ENCODE measurements at regions not wholly inside any gene's neighbourhood (a gene's known extent, or its start where the extent isn't known, plus 50 kb on each side); places are given as distances from the start of the nearest gene placed in this dataset.

DNA sequence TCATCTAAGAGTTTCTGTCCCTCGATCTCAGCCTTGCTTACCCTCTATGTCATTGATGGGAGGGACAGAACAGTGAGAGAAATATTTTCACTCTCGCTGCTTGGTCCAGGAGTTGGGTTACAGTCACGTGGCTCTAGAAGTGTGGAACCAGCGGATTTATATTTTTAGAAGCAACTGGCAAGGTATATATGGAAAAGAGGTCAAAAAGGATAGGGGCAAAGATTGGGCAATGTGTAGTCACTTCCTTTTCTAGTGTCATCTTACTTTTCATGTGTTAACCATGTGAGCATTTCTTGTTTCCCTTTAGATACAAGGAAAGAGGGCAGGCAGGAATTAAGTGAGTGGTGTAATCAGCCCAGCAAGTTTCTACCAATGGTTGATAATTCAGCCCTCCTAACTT, 111.5 kb upstream of the ZNF366 start:
- ATAC-seq, result no peak

DNA sequence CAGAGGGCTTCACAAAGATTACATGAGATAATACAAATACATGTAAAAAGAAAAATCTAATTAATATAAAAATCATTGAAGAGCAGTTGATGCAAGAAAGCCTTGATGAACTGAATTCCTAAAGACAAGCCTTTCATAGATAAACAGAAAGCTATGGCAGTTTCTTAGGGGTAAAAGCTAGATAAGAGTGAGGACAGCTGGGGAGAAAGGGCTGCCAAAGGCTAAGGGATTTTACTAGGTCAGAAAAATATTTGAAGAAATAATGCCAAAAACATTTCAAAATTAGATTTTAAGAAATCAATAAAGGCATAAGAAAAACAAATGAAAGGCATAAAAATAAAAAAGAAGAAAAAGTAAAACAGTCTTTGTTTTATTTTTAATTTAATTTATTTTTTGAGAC, 107.9 kb upstream of the ZNF366 start:
- ATAC-seq, result no peak

DNA sequence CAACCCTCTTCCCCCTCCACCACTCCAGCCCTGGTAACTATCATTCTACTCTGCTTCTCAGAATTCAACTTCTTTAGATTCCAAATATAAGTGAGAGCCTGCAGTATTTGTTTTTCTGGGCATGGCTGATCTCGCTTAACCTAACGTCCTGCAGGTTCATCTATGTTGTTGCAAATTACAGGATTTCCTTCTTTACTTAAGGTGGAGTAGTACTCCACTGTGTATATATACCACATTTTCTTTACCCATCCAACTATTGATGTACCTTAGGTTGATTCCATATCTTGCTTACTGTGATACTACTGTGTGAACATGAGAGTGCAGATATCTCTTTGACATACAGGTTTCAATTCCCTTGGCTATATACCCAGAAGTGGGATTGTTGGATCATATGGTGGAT, 106.3 kb upstream of the ZNF366 start:
- ATAC-seq, result no peak

DNA sequence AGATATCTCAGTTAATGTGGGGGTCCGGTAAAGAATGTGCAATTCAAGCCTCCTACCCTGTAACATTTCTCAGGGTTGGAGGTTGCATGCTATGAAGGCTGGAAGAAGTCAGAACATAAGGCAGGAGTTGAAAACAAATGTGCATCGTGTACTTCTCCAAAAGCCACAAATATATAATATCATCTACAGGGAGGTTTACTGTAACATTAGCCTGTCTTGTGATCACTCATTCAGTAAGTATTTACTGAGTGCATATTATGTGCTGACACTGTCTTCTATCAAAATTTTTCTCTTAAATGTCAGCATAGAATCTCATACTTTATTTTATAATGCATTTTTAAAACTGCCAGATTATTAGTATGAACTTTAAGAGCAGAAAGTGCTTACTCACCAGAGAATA, 105.6 kb upstream of the ZNF366 start:
- ATAC-seq, result no peak

DNA sequence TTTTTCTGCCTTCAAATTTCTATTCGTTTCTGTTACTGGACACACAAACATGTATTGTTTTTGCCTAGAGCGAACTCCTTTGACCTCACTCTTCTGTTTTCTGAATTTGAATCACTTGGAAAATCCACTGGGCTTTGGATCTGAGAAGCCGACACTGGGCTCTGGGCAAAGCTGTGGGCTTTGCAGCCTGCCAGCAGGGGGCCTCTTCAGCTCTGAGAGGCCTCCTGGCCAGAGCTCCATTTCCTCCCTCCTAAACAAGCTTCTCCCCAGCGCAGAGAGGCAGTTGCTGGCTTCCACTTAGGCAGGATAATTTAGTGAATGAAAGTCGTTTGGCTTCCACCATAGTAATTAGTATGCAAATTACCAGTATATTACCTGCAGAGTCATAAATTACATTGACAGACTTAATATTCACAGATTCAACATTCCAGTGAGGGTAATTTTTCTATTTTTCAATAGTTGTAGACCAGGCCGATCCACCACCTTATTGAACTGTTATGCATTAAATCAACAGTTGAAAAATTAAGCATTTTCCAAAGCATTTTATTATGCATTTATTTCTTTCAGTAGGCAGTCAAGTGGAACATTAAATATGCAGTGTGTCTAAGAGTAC, 104.0 kb upstream of the ZNF366 start:
- peak; percentile 88 for ATAC-seq

DNA sequence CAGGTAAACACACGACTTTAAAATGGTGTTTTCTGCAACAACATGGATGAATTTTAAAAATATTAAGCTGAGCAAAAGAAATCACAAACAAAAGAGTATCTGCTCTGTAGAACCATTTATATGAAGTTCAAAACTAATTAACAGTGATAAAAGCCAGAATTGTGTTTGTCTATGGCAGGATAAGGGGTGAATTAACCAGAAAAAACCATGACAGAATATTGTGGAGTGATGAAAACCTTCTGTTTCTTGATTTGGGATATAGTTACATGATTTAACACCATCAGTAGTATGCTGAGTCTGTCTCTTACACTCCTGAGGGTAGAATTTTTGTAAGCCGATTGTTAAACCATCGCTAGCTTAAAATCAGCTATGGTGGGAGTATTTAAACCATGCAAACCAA, 101.7 kb upstream of the ZNF366 start:
- no peak for ATAC-seq

DNA sequence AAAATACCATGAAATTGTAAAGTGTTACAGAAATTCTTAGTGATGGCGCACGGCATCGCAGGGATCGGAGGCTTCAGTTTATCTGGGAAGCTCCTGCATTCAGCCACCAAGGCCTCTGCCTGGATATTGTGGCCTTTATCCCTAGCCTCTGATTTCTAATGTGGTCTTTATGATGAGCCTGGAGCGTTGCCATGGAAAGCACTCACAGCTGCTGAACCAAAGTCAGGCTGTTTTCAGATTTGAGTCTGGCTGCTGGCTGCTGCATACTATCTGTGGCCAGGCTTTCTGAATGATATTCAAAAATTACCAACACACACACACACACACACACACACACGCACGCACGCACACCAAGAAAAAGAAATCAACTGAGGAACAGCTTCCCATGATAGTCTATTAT, 101.1 kb upstream of the ZNF366 start:
- ATAC-seq, result no peak

DNA sequence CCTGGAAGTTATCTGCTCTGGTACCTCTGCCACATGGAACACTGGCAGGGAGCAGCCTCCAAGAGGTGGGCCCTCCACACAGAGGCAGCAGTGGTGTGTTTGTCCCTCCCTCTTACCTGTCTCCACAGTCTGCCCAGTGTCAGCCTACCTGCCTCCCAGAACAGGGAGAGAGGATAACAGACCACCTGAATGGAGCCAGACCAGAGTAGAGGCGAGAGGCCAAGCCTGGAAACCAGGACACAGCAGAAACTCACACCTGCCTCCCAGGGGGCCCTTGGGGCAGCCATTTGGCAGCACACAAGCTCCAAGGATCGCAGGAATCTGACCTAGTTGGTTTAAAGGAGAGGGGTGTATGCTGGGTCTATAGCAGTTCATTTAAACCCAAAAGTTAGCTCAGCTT, 100.2 kb upstream of the ZNF366 start:
- ATAC-seq, result no peak

DNA sequence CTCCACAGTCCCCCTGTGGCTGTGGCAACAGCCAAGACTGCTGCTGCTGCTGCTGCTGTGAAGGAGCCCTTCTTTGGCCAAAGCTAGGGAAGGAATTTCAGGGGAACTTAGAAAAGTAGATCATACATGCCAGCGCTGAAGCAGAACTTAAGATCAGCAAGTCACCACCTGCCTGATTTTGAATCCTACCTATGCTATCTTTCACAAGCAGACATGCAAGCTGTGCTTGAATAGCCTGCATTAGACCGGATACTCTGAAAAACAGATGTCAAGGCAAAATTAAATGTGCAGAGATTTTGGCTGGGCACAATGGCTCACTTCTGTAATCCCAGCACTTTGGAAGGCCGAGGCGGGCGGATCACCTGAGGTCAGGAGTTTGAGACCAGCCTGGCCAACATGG, 99.3 kb upstream of the ZNF366 start:
- no peak for ATAC-seq

DNA sequence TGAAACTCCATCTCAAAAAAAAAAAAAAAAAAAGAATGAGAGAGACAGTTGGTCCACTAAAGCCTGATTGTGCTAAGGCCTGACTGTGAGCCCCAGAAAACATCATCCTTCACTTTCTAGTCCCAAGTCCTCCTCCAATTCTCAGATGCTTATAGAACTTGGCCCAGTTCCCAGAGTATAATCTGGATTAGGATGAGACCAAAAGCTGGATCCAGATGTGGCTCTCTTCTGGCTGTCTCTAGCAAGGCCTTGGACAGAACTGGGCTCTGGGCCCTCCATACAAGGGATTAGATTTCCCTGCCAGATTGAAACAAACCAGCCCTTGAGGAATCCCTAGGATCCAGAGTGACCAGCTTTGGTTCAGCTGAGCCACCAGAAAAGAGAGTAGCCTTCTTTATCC, 98.4 kb upstream of the ZNF366 start:
- ATAC-seq, result no peak

DNA sequence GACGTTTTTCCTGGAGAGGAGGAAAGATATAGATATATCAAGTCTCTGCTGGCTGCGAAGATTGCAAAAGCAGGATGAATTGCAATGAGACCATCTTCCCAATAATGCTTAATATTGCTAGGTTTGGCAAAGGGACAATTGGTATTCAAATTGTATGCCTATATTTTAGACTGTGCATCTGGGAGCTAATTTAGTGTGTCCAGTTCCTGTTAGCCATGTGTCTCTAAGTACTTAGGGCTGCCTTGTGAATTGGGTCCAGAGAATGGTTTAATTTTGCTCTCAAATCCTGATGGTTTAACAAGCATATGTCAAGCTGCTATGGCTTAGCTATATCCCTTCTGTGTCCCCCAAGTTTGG, 97.6 kb upstream of the ZNF366 start:
- no peak for ATAC-seq

DNA sequence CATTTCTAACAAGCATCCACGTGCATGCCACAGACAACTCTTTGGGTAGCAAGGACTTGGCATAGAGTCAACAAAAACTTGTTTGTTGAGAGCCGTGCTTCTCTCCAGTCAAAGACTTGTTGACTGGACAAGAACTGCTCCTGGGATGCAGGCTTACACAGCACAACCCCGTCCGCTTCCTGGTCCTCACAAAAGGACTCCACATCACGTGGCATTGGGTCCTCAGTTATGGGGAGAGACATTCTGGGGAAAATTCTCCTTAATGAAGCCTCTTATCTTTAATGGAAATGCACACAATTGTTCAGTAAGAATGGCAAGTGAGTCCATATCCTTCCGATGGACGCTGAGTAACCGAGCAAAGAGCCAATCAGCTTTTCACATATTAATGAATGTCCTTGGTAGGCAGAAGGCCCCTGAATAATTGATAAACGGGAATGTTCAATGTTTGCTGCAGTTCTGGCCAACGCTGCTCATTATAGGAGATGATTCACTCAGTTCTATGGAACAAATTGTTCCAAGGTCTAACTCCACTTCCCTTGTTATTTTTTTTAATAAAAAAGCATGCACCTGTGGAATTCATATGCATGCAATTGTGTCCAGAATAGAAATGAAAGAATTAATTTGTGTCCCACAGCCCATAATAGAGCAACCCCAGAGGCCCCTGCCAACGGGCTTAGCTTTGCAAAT, 97.0 kb upstream of the ZNF366 start:
- ATAC-seq, result peak; percentile 20

DNA sequence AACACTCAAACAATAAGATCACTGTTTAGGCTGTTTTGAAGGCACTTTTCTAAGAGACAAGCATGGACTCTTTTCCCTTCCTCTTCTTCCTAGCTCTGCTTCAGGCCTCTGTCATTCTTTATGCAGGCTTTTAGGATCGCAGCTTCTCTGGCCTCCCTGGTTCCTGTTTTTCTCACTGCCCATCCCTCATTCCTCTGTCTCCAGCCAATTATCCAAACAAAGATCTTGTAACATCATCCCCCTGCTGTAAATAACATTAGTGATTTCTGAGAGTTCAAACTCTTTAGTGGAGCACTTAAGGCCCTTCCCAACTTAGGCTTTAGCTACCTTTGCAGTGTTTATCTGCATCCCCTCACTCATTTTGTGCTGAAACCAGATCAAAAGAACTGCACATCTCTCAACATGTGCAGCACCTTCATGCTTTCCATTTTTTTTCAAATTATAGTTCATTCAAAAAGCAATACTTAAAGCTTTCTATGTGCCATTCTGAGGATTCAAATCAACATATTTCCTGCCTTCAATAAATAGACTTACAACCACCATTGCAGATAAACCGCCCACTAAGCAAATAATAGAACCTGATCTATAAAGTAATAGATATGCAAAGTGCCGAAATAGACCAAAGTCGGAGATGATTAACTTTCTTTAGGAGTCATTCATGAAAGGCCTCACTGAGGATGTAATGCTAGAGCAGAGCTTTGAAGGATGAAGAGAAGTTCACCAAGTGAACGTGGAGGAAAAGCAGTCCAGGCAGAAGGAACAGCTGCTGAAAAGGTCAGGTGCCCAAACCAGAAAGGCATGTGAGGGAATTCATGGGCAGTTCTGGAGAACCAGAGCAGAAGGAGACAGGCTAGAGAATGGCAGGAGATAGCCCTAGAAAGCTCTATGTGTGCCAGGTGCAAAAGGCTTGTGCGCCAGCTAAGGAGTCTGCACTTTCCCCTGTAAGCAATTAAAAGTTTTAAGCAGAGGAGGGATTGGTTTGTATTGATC, 95.8 kb upstream of the ZNF366 start:
- ATAC-seq, result no peak

DNA sequence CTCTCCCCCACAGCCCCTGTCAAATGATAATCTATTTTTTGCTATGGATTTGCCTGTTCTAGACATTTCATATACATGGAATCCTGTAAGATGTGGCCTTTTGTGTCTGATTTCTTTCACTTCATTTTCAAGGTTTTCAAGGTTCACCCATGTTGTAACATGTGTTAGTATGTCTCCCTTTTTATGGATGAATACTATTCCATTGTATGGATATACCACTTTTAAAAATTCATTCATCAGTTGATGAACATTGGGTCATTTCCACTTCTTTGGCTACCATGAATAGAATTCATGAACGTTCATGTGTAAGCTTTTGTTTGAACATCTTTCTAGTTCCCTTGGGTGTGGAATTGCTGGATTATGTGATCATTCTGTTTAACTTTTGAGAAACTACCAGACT, 94.7 kb upstream of the ZNF366 start:
- ATAC-seq, result no peak

DNA sequence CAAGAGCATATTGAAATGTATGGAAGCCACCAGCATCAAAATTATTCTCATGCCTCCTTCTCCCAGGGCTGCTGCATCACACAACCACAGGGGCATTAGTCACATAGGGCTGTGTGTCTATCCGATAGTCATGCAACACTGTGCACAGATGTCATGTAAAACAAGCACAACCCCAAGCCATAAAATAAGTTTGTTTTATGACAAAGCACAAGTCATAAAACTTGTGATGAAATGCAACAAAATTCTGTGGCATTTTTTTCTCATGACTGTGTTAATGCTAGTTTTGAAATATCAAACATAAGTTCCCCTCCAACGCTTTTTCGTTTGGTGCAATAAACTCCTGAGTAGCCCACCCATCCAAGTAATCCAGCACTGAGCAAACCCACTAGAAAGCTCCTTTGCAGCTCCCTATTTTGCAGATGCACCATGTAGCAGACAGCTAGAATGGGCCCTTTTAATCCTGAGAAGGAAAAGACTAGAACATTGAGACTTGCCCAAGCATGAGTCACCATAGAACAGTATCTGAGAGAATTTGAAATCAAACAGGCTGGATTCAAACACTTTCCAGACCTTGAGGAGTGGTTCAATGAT, 93.3 kb upstream of the ZNF366 start:
- ATAC-seq, result peak; percentile 66

DNA sequence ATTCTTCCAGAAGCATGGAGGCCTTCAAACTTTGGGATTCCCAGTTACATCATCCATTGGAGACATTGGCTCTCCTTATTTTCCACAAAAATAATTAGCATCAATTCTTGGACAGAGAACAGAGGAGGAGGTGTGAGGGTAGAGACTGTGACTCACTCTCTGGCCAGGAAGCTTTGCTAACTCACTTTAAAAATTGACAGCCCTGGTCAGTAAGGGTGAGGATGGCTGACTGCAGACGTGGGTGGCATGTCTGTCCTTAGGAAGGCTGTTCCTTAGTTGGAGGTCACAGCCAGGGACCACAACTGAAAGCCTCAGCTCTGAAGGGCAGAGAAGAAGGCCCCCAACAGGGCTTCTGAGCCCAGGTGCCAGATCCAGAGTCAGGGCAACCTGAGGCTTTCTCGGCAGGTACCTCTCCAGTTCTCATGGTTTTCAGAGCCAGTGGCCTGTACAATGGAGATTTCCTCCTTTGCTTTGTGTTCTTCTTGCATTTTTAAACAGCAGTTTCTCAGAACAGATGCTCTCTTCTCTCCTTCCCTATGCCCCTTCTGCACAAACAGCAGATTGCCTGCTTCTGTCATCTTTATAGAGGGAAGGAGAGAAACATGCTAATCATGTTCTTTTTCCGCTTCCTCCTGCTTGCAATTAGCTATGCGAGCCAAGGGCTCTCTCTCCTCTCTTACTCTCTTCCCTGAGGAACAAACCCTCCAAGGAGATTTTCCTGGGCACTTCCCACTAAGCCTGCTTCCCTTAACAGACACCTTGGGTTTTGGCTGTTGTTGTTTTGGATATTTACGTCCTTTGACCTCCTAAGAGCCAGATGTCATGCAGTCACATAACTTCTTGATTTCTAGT, 92.5 kb upstream of the ZNF366 start:
- no peak for ATAC-seq

DNA sequence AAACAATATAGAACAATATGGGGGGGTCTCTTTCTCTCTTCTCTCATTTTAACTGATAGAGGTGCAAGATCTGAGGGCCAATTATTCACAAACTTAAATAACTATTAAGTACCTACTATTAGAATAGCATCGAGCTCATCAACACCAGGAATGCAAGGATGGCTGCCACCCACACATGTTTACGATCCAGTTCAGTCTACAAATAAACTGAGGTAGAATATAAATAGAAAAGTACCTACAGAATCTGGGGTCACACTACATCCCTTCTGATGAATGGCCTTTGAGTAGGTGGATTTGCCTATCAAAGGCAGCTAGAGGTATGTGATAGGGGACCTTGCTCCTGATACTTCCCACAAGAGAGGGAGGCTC, 91.8 kb upstream of the ZNF366 start:
- no peak for ATAC-seq

DNA sequence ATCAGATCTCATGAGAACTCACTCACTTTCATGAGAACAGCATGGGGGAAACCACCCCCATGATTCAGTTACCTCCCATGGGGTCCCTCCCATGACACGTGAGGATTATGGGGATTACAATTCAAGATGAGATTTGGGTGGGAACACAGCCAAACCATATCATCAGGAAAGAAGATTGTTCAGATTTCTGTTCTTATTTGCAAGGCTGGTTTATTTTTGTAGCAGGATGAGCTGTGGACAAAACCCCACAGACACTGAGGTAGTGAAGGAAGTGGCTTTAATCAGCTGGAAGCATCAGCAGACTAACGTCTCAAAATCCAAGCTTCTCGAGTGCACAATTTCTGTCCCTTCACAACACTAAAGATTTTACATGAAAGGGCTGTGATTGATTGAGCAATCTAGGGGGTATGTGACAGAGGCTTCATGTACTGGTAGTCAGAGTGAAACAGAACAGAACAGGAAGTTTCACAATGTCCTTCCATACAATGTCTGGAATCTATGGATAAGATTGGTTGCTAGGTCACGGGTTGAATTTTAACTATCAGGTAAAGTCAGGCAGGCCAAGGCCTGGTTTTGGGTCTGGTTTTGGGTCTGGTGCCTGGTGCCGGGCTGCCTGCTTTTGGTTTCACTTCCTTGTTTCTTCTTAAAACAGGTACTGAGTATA, 91.3 kb upstream of the ZNF366 start:
- no peak for ATAC-seq

DNA sequence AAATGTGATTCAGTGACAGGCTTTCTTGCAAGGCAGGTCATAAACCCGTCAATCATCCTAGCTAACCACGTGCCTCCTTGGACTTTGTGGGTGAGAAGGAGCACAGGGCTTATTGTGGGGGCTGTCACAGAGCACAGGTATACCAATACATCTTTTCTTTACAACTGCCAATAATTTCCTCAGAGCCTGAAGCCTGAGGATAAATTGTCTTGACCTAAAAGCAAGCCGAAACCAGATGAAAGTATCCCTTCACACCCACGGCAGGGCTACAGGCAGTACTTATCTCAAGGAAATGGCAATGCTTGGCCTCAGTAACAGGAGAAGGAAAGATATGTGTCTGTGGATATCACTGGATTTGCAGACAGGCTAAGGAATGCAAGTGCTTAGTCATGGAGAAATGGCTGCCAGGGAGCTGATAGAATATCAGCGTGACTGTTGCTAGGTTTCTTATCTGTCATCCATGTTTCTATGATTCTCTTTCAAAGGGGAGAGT, 90.3 kb upstream of the ZNF366 start:
- ATAC-seq, result no peak

DNA sequence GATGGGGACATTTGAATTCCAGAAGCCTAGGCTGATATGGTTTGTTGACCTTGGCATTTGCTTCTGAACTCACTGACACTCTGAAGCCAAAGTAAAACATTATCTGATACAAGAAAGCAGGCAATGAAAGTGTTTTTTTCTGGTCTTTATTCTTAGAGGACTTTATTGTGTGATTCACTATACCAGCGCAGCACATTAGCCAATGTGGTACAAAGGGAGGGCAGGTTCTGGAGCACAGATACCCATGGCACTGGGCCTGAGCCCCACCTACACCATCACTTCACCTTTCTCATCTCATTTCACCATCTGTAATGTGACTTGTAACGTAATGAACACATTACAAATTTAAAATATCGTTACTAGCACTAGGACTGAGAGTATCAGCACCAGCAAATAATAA, 89.7 kb upstream of the ZNF366 start:
- no peak for ATAC-seq

DNA sequence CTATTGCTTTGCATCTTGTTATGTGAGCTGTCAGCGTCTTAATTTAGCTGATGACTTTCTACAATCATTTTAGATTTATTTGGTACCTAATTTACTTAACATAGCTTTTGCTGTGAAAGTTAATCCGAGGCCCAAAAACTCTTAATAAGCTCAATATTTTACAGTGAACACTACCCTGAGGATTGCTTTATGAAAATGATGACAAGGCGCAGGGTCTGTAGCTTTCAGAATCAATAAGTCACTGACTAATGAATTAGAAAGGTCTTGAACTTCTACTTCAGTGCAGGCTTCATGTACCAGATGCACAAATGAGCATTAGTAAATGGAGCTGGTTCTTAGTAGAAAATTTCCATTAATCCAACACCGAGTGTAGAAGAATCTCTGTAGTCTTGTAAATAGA, 81.4 kb upstream of the ZNF366 start:
- ATAC-seq, result no peak
